ENCODE measurements at regions not wholly inside any gene's neighbourhood (a gene's known extent, or its start where the extent isn't known, plus 50 kb on each side); places are given as distances from the start of the nearest gene placed in this dataset.
A peak's percentile ranks its signal among the peaks of the same experiment; 100 is the strongest.

GRCh38 chr13:99439850-99440604 lies 61.2 kb upstream of the TM9SF2 start:
- H2AFZ ChIP-seq (ENCODE audit: insufficient read depth, low read depth, low read length, poor library complexity, severe bottlenecking) = no peak overlapping the region
- H3K4me1 ChIP-seq (ENCODE audit: control insufficient read depth in 1 of 2, insufficient read depth in 2 of 2, low read length in 2 of 2) = peaks cover 9% of the 10 kb centered on the region in 2 donors
- H3K4me2 ChIP-seq (replicated peaks; ENCODE audit: extremely low read depth, low read length, poor library complexity, severe bottlenecking) = no peak overlapping the region
- 81% methylated on average over 6 of the region's 11 CpGs for WGBS (ENCODE audit: insufficient coverage)
- no peak overlapping the region for H3K27ac Mint-ChIP-seq
- H3K4me3 Mint-ChIP-seq = no peak overlapping the region
- no peak overlapping the region for H3K4me3 ChIP-seq (replicated peaks in 1 of 3; ENCODE audit: low read depth in 2 of 3, low read length in 3 of 3)
- peaks cover 0 to 12% of the 10 kb centered on the region in 2 donors for H3K27me3 ChIP-seq (ENCODE audit: control insufficient read depth in 2 of 2, insufficient read depth in 2 of 2, low read length in 2 of 2)
- TF ChIP-seq, protein P1, sequence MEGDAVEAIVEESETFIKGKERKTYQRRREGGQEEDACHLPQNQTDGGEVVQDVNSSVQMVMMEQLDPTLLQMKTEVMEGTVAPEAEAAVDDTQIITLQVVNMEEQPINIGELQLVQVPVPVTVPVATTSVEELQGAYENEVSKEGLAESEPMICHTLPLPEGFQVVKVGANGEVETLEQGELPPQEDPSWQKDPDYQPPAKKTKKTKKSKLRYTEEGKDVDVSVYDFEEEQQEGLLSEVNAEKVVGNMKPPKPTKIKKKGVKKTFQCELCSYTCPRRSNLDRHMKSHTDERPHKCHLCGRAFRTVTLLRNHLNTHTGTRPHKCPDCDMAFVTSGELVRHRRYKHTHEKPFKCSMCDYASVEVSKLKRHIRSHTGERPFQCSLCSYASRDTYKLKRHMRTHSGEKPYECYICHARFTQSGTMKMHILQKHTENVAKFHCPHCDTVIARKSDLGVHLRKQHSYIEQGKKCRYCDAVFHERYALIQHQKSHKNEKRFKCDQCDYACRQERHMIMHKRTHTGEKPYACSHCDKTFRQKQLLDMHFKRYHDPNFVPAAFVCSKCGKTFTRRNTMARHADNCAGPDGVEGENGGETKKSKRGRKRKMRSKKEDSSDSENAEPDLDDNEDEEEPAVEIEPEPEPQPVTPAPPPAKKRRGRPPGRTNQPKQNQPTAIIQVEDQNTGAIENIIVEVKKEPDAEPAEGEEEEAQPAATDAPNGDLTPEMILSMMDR (IDR thresholded peaks at IDR 0.05) = no peak
- intact Hi-C loops (cut with micrococcal nuclease) = loop anchor here (5.0 to 10.0 kb wide), 7 partner anchors 48 to 263 kb away; partner anchors contain the start of gene TM9SF2 (in 1 of the 2)
- H3K9me3 ChIP-seq (replicated peaks in 1 of 2; ENCODE audit: control insufficient read depth in 1 of 2, insufficient read depth in 1 of 2, low read length in 2 of 2) = no peaks in the 10 kb centered on the region
- no peak for DNase-seq
- H3K9me3 Mint-ChIP-seq = no peaks in the 10 kb centered on the region
- H4K20me1 ChIP-seq (ENCODE audit: insufficient read depth, low read length) = no peaks in the 10 kb centered on the region
- H3K79me2 ChIP-seq (ENCODE audit: insufficient read depth, low read length) = no peaks in the 10 kb centered on the region
- H3K36me3 ChIP-seq (replicated peaks in 1 of 2; ENCODE audit: control insufficient read depth in 1 of 2, insufficient read depth in 2 of 2, low read length in 2 of 2) = no peaks in the 10 kb centered on the region
- H3K27ac ChIP-seq (ENCODE audit: low read depth in 1 of 2, low read length in 2 of 2) = no peak overlapping the region
- H3K27me3 Mint-ChIP-seq (ENCODE audit: low read depth in 3 of 3) = peaks cover 15 to 17% (median 15%) of the 10 kb centered on the region in 3 donors
- H3K4me1 Mint-ChIP-seq = peaks cover 10% of the 10 kb centered on the region
- no peak overlapping the region for H3K9ac ChIP-seq (ENCODE audit: insufficient read depth, low read length, poor library complexity, severe bottlenecking)
- peaks cover 0 to 3% of the 10 kb centered on the region in 2 donors for H3K36me3 Mint-ChIP-seq

DNA sequence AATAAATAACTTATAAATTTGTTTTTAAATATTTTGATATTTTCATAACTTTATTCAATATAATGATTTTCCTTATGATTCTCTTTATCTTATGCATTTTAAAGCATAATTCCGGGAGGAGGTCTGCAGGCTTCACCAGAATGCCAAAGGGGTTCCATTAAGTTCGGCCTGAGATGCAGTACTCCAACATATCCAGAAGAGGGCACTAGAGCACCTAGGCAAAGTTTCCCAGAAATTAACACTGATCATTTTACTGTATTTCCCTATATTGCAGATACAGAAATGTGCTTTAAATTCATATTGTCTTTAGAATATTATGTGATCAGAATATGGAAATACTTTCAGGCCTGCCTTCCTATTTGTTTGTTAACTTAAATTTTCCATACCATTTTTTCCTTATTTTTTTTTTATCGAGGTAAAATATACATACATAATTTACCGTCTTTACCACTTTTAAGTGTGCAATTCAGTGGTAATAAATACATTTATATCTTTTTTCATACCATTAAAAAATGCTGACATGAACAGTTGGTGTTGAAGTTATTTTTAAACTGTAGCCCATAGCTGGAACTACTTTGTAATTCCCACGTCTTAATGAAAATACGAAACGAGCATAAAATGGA lies 58.9 kb upstream of the TM9SF2 start:
- Histone ChIP-seq H3K9me3 (replicated peaks in 1 of 2; ENCODE audit: control insufficient read depth in 1 of 2, insufficient read depth in 1 of 2, low read length in 2 of 2) (no peaks in the 10 kb centered on the region), H3K79me2 (ENCODE audit: insufficient read depth, low read length) (no peaks in the 10 kb centered on the region), H3K27ac (ENCODE audit: low read depth in 1 of 2, low read length in 2 of 2) (no peak overlapping the region), H3K4me1 (ENCODE audit: control insufficient read depth in 1 of 2, insufficient read depth in 2 of 2, low read length in 2 of 2) (no peaks in the 10 kb centered on the region), H3K4me3 (replicated peaks in 1 of 3; ENCODE audit: low read depth in 2 of 3, low read length in 3 of 3) (no peak overlapping the region), H3K9ac (ENCODE audit: insufficient read depth, low read length, poor library complexity, severe bottlenecking) (no peak overlapping the region), H3K4me2 (replicated peaks; ENCODE audit: extremely low read depth, low read length, poor library complexity, severe bottlenecking) (no peak overlapping the region), H3K36me3 (replicated peaks in 1 of 2; ENCODE audit: control insufficient read depth in 1 of 2, insufficient read depth in 2 of 2, low read length in 2 of 2) (no peaks in the 10 kb centered on the region), H4K20me1 (ENCODE audit: insufficient read depth, low read length) (no peaks in the 10 kb centered on the region), H2AFZ (ENCODE audit: insufficient read depth, low read depth, low read length, poor library complexity, severe bottlenecking) (no peak overlapping the region), H3K27me3 (ENCODE audit: control insufficient read depth in 2 of 2, insufficient read depth in 2 of 2, low read length in 2 of 2) (peaks cover 0 to 12% of the 10 kb centered on the region in 2 donors)
- WGBS (ENCODE audit: insufficient coverage) = no CpG with 5 or more reads among the region's 7 CpGs
- H3K36me3 Mint-ChIP-seq = peaks cover 0 to 3% of the 10 kb centered on the region in 2 donors
- no peak overlapping the region for H3K4me3 Mint-ChIP-seq
- peak; percentile 59 to 71 (median 64) for DNase-seq
- H3K4me1 Mint-ChIP-seq = no peaks in the 10 kb centered on the region
- H3K9me3 Mint-ChIP-seq = no peaks in the 10 kb centered on the region
- no peak overlapping the region for H3K27ac Mint-ChIP-seq
- intact Hi-C loops (cut with micrococcal nuclease) = loop anchor here (5.0 to 10.0 kb wide), 3 partner anchors 60 to 172 kb away; partner anchors contain the start of gene TM9SF2 (in 1 of the 2)
- H3K27me3 Mint-ChIP-seq (ENCODE audit: low read depth in 3 of 3) = peaks cover 15 to 17% (median 16%) of the 10 kb centered on the region in 3 donors
- TF ChIP-seq, protein P1 (IDR thresholded peaks at IDR 0.05) = peak; percentile 98

All from CD14-positive monocyte (primary cell).